ENCODE measurements at regions not wholly inside any gene's neighbourhood (a gene's known extent, or its start where the extent isn't known, plus 50 kb on each side); places are given as distances from the start of the nearest gene placed in this dataset.

DNA sequence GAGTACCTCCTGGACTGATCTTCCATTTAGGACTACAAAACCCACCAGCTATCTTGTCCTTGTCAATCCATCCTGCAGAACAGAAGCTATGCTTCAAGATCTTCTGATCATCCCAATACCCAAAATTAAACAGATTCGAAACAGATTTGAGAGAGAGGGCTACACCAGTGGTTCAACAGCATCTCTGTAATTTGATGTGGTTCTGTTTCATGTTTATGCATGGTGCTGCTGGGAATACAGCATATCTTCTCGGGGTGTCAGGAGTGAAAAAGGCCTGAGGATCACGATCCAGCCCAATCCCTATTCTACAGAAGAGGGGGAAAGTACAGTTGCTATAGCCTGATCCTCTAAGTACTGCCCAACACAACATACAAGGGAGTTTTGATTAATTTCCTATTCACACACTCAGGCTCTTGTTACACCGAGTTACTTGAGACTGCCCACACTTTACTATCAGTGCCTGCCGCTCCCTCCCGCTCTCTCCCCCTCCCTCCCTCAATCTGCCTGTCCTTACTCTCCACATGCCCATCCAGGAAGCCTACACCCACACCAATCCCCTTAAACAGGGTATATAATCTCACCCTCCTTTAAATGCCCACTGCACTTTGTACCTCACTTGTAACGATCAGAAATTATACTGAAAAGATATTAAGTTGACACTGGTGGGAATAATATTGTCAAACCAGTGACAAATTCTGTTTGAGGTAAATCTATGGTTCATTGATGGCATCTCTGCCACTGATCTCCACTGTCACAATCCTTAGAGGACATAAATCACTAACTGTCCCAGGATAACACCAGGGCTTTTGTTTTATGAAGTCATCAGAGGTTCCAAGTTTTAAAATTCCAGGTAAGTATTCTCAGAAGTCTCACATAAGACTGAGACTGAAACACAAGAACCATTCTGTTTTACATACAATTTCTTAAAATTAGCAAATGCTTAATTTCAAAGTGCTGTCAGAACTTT, 89.3 kb upstream of the PLEKHM1 start:
- TF ChIP-seq POLR2AphosphoS5 (IDR thresholded peaks at IDR 0.05; ENCODE audit: low read depth, low read length): no peak
- no peak for TF ChIP-seq TAF1 (IDR thresholded peaks at IDR 0.05; ENCODE audit: borderline replicate concordance, insufficient read depth, low read length)

DNA sequence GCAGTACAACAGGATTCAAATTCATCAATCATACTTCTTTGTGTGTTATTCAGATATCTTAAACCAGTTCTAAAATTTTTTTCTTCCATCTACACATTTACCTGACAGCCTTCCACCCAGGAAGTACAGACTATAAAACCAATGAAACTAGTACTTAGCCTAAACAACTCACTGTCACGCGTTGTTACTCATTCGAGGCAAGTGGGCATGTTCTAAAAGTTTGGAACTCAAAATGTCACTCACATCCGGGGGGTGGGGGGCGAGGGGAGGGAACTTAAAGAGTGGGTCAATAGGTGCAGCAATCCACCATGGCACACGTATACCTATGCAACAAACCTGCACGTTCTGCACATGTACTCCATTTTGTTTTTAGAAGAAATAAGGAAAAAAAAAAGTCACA, 90.4 kb upstream of the PLEKHM1 start:
- no peak for TF ChIP-seq SIN3A (IDR thresholded peaks at IDR 0.05; ENCODE audit: borderline replicate concordance, insufficient read depth, low read length)
- no peak for TF ChIP-seq FOXP2 (optimal IDR thresholded peaks at IDR 0.05; ENCODE audit: borderline replicate concordance, extremely low read depth, extremely low read length, insufficient read depth)
- no peak for TF ChIP-seq TAF1 (IDR thresholded peaks at IDR 0.05; ENCODE audit: borderline replicate concordance, insufficient read depth, low read length)
- TF ChIP-seq POLR2AphosphoS5 (IDR thresholded peaks at IDR 0.05; ENCODE audit: low read depth, low read length): no peak
- TF ChIP-seq, protein P1, sequence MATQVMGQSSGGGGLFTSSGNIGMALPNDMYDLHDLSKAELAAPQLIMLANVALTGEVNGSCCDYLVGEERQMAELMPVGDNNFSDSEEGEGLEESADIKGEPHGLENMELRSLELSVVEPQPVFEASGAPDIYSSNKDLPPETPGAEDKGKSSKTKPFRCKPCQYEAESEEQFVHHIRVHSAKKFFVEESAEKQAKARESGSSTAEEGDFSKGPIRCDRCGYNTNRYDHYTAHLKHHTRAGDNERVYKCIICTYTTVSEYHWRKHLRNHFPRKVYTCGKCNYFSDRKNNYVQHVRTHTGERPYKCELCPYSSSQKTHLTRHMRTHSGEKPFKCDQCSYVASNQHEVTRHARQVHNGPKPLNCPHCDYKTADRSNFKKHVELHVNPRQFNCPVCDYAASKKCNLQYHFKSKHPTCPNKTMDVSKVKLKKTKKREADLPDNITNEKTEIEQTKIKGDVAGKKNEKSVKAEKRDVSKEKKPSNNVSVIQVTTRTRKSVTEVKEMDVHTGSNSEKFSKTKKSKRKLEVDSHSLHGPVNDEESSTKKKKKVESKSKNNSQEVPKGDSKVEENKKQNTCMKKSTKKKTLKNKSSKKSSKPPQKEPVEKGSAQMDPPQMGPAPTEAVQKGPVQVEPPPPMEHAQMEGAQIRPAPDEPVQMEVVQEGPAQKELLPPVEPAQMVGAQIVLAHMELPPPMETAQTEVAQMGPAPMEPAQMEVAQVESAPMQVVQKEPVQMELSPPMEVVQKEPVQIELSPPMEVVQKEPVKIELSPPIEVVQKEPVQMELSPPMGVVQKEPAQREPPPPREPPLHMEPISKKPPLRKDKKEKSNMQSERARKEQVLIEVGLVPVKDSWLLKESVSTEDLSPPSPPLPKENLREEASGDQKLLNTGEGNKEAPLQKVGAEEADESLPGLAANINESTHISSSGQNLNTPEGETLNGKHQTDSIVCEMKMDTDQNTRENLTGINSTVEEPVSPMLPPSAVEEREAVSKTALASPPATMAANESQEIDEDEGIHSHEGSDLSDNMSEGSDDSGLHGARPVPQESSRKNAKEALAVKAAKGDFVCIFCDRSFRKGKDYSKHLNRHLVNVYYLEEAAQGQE (IDR thresholded peaks at IDR 0.05; ENCODE audit: insufficient read depth in 1 of 2, low read depth in 2 of 2, low read length in 2 of 2): no peak

DNA sequence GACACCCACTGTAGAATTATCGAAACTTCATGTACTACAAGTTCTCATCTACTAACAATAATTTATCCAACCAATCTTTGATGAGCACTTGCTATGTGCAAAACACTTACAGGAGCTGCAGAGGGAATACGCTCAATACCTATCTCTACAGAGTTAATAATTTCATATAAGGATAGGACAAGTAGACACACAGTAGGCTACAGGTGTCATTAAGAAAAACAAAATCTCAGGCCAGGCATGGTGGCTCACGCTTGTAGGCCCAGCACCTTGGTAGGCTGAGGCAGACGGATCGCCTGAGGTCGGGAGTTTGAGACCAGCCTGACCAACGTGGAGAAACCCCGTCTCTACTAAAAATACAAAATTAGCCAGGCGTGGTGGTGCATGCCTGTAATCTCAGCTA, 91.3 kb upstream of the PLEKHM1 start:
- TF ChIP-seq FOXP2 (optimal IDR thresholded peaks at IDR 0.05; ENCODE audit: borderline replicate concordance, extremely low read depth, extremely low read length, insufficient read depth) (no peak), POLR2AphosphoS5 (IDR thresholded peaks at IDR 0.05; ENCODE audit: low read depth, low read length) (no peak), SIN3A (IDR thresholded peaks at IDR 0.05; ENCODE audit: borderline replicate concordance, insufficient read depth, low read length) (no peak), TAF1 (IDR thresholded peaks at IDR 0.05; ENCODE audit: borderline replicate concordance, insufficient read depth, low read length) (no peak)
- TF ChIP-seq, protein P1 (IDR thresholded peaks at IDR 0.05; ENCODE audit: insufficient read depth in 1 of 2, low read depth in 2 of 2, low read length in 2 of 2): no peak

DNA sequence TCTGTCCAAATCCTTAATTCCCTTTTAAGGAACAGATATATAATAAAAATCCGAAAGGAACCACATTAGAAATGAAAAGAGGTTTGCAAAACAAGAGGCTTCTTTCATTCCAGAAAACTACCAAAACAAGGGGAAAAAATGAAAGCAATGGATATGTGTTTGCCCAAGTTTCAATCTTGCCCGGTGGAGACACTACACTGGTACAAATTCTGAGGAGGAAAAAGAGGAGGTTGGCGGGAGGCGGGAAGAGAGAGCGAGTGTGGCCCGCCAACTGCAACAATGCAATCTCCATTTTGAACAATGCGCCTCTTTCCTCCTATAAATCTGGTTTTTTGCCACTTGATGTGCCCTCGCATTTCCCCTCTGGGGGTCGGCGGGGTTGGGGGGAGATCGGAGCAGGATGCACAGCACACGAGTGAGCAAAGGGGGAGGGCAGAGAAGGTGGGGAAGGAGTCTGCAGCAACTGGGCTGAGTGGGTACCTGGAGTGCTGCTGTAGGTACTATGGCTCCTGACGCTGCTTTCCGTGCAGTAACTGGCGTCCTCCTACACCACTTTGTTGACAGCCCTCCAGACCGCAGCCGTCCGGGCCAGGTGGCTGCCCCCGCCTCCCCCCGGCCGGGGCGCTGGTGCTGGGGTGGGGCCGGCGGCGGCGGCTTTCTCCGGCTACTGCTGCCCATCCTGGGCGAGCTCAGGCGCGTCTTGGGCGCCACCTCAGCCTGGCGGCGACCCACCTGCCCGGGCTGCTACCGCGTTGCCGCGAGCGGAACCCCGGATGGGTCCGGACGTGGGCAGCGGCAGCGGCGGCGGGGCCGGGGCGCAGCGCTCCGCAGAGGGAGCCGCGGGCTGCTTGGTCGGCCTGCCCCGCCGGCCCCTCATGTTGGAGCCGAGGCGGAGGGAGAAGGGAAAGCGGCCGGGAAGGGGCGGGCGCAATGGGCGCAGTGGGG, 93.8 kb upstream of the PLEKHM1 start:
- TF ChIP-seq SIN3A (IDR thresholded peaks at IDR 0.05; ENCODE audit: borderline replicate concordance, insufficient read depth, low read length) (no peak), TAF1 (IDR thresholded peaks at IDR 0.05; ENCODE audit: borderline replicate concordance, insufficient read depth, low read length) (no peak; the same call in 1 of the 2 replicates)

DNA sequence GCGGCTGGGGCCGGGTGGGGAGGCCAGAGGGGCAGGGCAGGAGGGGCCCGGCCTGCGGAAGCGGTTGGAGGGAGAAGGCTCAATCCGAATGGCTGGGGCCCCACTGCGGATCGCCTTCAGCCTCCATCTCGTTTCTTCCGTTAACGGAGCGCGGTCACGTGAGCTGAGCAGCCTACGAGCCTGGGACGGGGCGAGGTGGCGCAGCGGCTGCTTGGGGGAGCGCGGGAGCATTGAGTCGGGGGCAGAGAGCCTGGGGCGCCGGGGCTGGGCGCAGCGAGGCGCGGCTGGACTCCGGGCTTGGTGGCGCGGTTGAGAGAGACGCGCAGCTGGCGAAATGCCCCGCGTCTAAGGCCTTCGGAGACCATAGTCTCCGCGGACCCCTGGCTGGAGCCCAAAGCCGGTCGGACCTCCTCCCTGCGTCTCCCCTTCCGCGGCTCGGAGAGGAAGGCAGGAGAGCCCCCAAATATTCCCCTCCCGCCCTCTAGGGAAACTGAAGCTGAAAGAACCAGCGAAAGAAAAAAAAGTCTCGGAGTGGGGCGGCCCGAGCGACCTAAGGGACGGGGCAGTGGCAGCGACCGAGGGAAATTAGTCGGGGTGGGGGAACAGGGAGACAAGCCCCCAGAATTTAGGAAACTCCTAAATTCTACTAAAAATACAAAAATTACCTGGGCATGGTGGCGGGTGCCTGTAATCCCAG, 94.7 kb upstream of the PLEKHM1 start:
- TF ChIP-seq TAF1 (IDR thresholded peaks at IDR 0.05; ENCODE audit: borderline replicate concordance, insufficient read depth, low read length): peak; percentile 80; the same call in 1 of the 2 replicates

DNA sequence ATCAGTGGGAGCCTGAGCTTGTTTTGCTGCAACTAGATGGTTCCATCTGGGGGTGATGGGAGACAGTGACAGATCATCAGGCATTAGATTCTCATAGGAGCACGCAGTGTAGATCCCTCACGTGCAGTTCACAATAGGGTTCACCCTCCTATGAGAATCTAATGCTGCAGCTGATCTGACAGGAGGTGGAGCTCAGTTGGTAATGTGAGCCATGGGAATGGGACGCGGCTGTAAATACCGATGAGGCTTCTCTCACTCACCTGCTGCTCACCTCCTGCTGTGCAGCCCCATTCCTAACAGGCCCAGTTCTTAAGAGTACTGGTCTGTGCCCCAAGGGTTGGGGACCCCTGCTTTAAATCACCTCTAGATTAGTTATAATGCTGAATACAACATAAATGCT, 137.5 kb upstream of the PLEKHM1 start:
- no peak for TF ChIP-seq POLR2AphosphoS5 (IDR thresholded peaks at IDR 0.05; ENCODE audit: low read depth, low read length)
- TF ChIP-seq FOXP2 (optimal IDR thresholded peaks at IDR 0.05; ENCODE audit: borderline replicate concordance, extremely low read depth, extremely low read length, insufficient read depth): no peak
- TF ChIP-seq TAF1 (IDR thresholded peaks at IDR 0.05; ENCODE audit: borderline replicate concordance, insufficient read depth, low read length): no peak
- TF ChIP-seq, protein P1 (IDR thresholded peaks at IDR 0.05; ENCODE audit: insufficient read depth in 1 of 2, low read depth in 2 of 2, low read length in 2 of 2): no peak
- TF ChIP-seq SIN3A (IDR thresholded peaks at IDR 0.05; ENCODE audit: borderline replicate concordance, insufficient read depth, low read length): no peak

All from PFSK-1 (cell line).